OCI-LY7 (cell line): ENCODE measurements at regions not wholly inside any gene's neighbourhood (a gene's known extent, or its start where the extent isn't known, plus 50 kb on each side); places are given as distances from the start of the nearest gene placed in this dataset.

Experiments
- CTCF ChIP-seq: fragments of 200-600 bp; sonication (generic); conservative IDR thresholded peaks from 2 replicates; pipeline ENCODE4 v1.5.1; 2014; ENCODE audit warnings: mild to moderate bottlenecking, antibody characterized with exemption, low read length, moderate library complexity, mixed read lengths
- EZH2phosphoT487 ChIP-seq: fragments of 200-600 bp; sonication (generic); IDR thresholded peaks from 2 replicates; pipeline ENCODE4 v1.6.1; 2018; ENCODE audit warnings: low read depth, borderline replicate concordance, mild to moderate bottlenecking, mixed run types, antibody characterized with exemption, low read length, moderate library complexity, mixed read lengths

GRCh38 chr6:137733372-137733771 lies 133.7 kb upstream of the TNFAIP3 start:
- TF ChIP-seq CTCF (no peak), EZH2phosphoT487 (no peak)
